Endothelial cell of umbilical vein (primary cell): ENCODE measurements at regions not wholly inside any gene's neighbourhood (a gene's known extent, or its start where the extent isn't known, plus 50 kb on each side); places are given as distances from the start of the nearest gene placed in this dataset.

Source experiments
- BruUV-seq: library from RNA; stranded (reverse); fragments of 400-500 nt; replicated peaks from 2 replicates; lab custom pipeline; 2021; lab: Mats Ljungman, UMichigan
- CTCF ChIA-PET: fragments of 300-600, 350-600 bp; sonication (Branson Sonifier 250); formaldehyde crosslinking; loops from one replicate; lab custom pipeline; 2021; ENCODE audit warnings: antibody characterized with exemption, inconsistent platforms; lab: Charles Lee
- POLR2A ChIA-PET: fragments of 300-600, 350-600 bp; sonication (Branson Sonifier 250); formaldehyde crosslinking; loops from one replicate; lab custom pipeline; 2021; ENCODE audit warnings: antibody characterized with exemption, inconsistent platforms; lab: Charles Lee
- DNase-seq: peaks from one replicate; pipeline ENCODE4 v3.0.0-alpha.2; 2011; ENCODE audit warnings: low read depth, low spot score
- FAIRE-seq: peaks from 2 replicates; lab custom pipeline; 2011; peaks lifted over from hg19 to GRCh38; lab: Jason Lieb, UNC
- H2AFZ ChIP-seq: 2 replicates; pipeline ENCODE4 v1.6.0; 2012; ENCODE audit warnings: low read depth, low read length, control low read depth, inconsistent platforms
- H3K27ac ChIP-seq: 2 replicates; pipeline ENCODE4 v1.5.1; 2011; ENCODE audit warnings: low read depth, mild to moderate bottlenecking, control low read depth, low read length, moderate library complexity; ENCODE audit not compliant: insufficient read depth
- H3K27me3 ChIP-seq, 2 experiments: 2 replicates each; pipeline versions ENCODE4 v1.6.0 to v1.6.1; 2011; ENCODE audit warnings: low read length in 2 of 2, mixed read lengths in 1 of 2; ENCODE audit not compliant: control insufficient read depth in 2 of 2, insufficient read depth in 2 of 2
- H3K36me3 ChIP-seq, 2 experiments: 2 replicates in 1 of 2; 3 replicates in 1 of 2; pipeline ENCODE4 v1.5.1; 2011; ENCODE audit warnings: low read length in 2 of 2, mild to moderate bottlenecking in 1 of 2, moderate library complexity in 1 of 2; ENCODE audit not compliant: control insufficient read depth in 2 of 2, insufficient read depth in 2 of 2; ENCODE audit errors: extremely low read depth in 1 of 2
- H3K4me1 ChIP-seq: 3 replicates; pipeline ENCODE4 v1.5.1; 2011; ENCODE audit warnings: mild to moderate bottlenecking, low read length; ENCODE audit not compliant: control insufficient read depth, insufficient read depth; ENCODE audit errors: extremely low read depth
- H3K4me2 ChIP-seq: 2 replicates; pipeline ENCODE4 v1.6.1; 2011; ENCODE audit warnings: low read length, control low read depth, mixed read lengths; ENCODE audit not compliant: insufficient read depth
- H3K4me3 ChIP-seq, 3 experiments: fragments of 200-600 bp in 1 of 3; sonication (generic), shearing (Covaris generic) in 1 of 3; replicated peaks in 1 of 3; 2 replicates each; pipeline ENCODE4 v1.5.1; 2011 to 2016; ENCODE audit warnings: control low read depth in 3 of 3, low read length in 3 of 3, mild to moderate bottlenecking in 2 of 3, inconsistent platforms in 1 of 3, low read depth in 1 of 3, moderate library complexity in 1 of 3; ENCODE audit not compliant: insufficient read depth in 1 of 3
- H3K79me2 ChIP-seq: 2 replicates; pipeline ENCODE4 v1.6.0; 2012; ENCODE audit warnings: low read length, inconsistent platforms; ENCODE audit not compliant: control insufficient read depth, insufficient read depth
- H3K9ac ChIP-seq: replicated peaks from 2 replicates; pipeline ENCODE3; 2011; ENCODE audit warnings: low read length, control low read depth; ENCODE audit not compliant: insufficient read depth; ENCODE audit errors: extremely low read depth
- H3K9me1 ChIP-seq: replicated peaks from 3 replicates; pipeline ENCODE4 v1.6.0; 2011; ENCODE audit warnings: mild to moderate bottlenecking, low read length; ENCODE audit not compliant: control insufficient read depth, insufficient read depth; ENCODE audit errors: extremely low read depth
- H3K9me3 ChIP-seq: replicated peaks from 2 replicates; pipeline ENCODE4 v1.5.1; 2012; ENCODE audit warnings: low read length, inconsistent platforms; ENCODE audit not compliant: control insufficient read depth, insufficient read depth
- H4K20me1 ChIP-seq: replicated peaks from 2 replicates; pipeline ENCODE3; 2011; ENCODE audit warnings: mild to moderate bottlenecking, low read length; ENCODE audit not compliant: control insufficient read depth, insufficient read depth; ENCODE audit errors: extremely low read depth
- CTCF ChIP-seq, 2 donors: IDR thresholded peaks; 1 replicate in 1 of 2; 2 replicates in 1 of 2; pipeline ENCODE4 v1.5.1; 2011; ENCODE audit warnings: low read length in 2 of 2, mild to moderate bottlenecking in 2 of 2, moderate library complexity in 2 of 2, control low read depth in 1 of 2, inconsistent platforms in 1 of 2, low read depth in 1 of 2; ENCODE audit not compliant: insufficient read depth in 1 of 2; ENCODE audit errors: extremely low read depth in 1 of 2
- EZH2 ChIP-seq: IDR thresholded peaks from 2 replicates; pipeline ENCODE4 v1.6.1; 2012; ENCODE audit warnings: borderline replicate concordance, low read depth, mild to moderate bottlenecking, moderate library complexity, low read length, inconsistent platforms; ENCODE audit not compliant: severe bottlenecking
- FOS ChIP-seq: IDR thresholded peaks from 2 replicates; pipeline ENCODE4 v1.6.1; 2011; ENCODE audit warnings: mild to moderate bottlenecking, low read length, moderate library complexity, borderline replicate concordance; ENCODE audit not compliant: insufficient read depth
- GATA2 ChIP-seq: IDR thresholded peaks from 2 replicates; pipeline ENCODE4 v1.7.0; 2011; ENCODE audit warnings: low read depth, mild to moderate bottlenecking, moderate library complexity, mixed read lengths, low read length; ENCODE audit not compliant: insufficient read length, insufficient read depth
- JUN ChIP-seq: IDR thresholded peaks from 2 replicates; pipeline ENCODE4 v1.6.1; 2011; ENCODE audit warnings: borderline replicate concordance, low read depth; ENCODE audit not compliant: insufficient read length, insufficient read depth
- MAX ChIP-seq: IDR thresholded peaks from 2 replicates; pipeline ENCODE4 v1.6.1; 2011; ENCODE audit not compliant: insufficient read depth, insufficient read length
- MYC ChIP-seq: IDR thresholded peaks from one replicate; pipeline ENCODE4 v1.6.1; 2011; ENCODE audit warnings: mild to moderate bottlenecking, low read depth, low read length
- POLR2A ChIP-seq: IDR thresholded peaks from 2 replicates; pipeline ENCODE4 v1.6.1; 2012; ENCODE audit warnings: low read depth, mild to moderate bottlenecking, control low read depth, low read length
- POLR2AphosphoS5 ChIP-seq: IDR thresholded peaks from 2 replicates; pipeline ENCODE4 v1.6.1; 2012; ENCODE audit warnings: low read depth, mild to moderate bottlenecking, control low read depth, low read length, moderate library complexity; ENCODE audit not compliant: insufficient read depth
- dilution Hi-C: fragments of 300-500 bp; cut with MboI; formaldehyde crosslinking; loops from one replicate; pipeline ENCODE4 v1.15.0; 2019; ENCODE audit warnings: low sequenced_read_pairs; ENCODE audit not compliant: extremely low pct_ligation_motif_present
- intact Hi-C: fragments of 100-400 bp; cut with micrococcal nuclease; formaldehyde crosslinking; loops from one replicate; pipeline ENCODE4 v1.10.0; 2022

GRCh38 chr4:129675036-129675435, 579.1 kb downstream of the C4orf33 start:
- dilution Hi-C loops (no loop called here), intact Hi-C loops (no loop called here)
- no peaks in the 10 kb centered on the region for H3K27me3 ChIP-seq
- ChIA-PET CTCF (no interaction called here), POLR2A (no interaction called here)
- no peak overlapping the region for H3K4me2 ChIP-seq
- DNase-seq, result no peak
- H3K9me3 ChIP-seq, result no peaks in the 10 kb centered on the region
- no peak overlapping the region for H3K27ac ChIP-seq
- H3K9ac ChIP-seq, result no peak overlapping the region
- H3K79me2 ChIP-seq, result no peaks in the 10 kb centered on the region
- no peak overlapping the region for H3K4me3 ChIP-seq
- no peak overlapping the region for H2AFZ ChIP-seq
- no peaks in the 10 kb centered on the region for H3K36me3 ChIP-seq
- H3K4me1 ChIP-seq, result no peaks in the 10 kb centered on the region
- BruUV-seq, result no TSS peak
- H3K9me1 ChIP-seq, result no peaks in the 10 kb centered on the region
- no peaks in the 10 kb centered on the region for H4K20me1 ChIP-seq
- FAIRE-seq, result no peak
- TF ChIP-seq POLR2AphosphoS5 (no peak), JUN (no peak), MYC (no peak), POLR2A (no peak), GATA2 (no peak), CTCF (IDR thresholded peaks at IDR 0.05; ENCODE audit: extremely low read depth in 1 of 2, insufficient read depth in 1 of 2, low read depth in 1 of 2, low read length in 2 of 2) (no peak), MAX (no peak), FOS (no peak), EZH2 (no peak)
